HCT116 (cell line): ENCODE measurements at regions not wholly inside any gene's neighbourhood (a gene's known extent, or its start where the extent isn't known, plus 50 kb on each side); places are given as distances from the start of the nearest gene placed in this dataset.

Experiments used
- ATAC-seq: fragments of 200-7000 bp; cut with Tn5 transposase; 2 replicates; pipeline ENCODE4 v1.9.1; 2020; ENCODE audit warnings: mild to moderate bottlenecking, moderate library complexity
- BruUV-seq: library from RNA; stranded (reverse); fragments of 400-500 nt; replicated peaks from 2 replicates; lab custom pipeline; 2021; lab: Mats Ljungman, UMichigan
- CTCF ChIA-PET: fragments of 300-600 bp; sonication (Branson Sonifier 250); formaldehyde crosslinking; loops from one replicate; lab custom pipeline; 2021; ENCODE audit warnings: antibody characterized with exemption; lab: Charles Lee
- POLR2A ChIA-PET: fragments of 300-600, 350-600 bp; sonication (Branson Sonifier 250); formaldehyde crosslinking; loops from one replicate; lab custom pipeline; 2021; ENCODE audit warnings: antibody characterized with exemption; lab: Charles Lee
- RAD21 ChIA-PET, 2 experiments: fragments of 300-600 bp; sonication (Branson Sonifier 250); formaldehyde crosslinking; loops; one replicate each; lab custom pipeline; 2023; ENCODE audit warnings: low total read pairs in 2 of 2; ENCODE audit not compliant: uncharacterized antibody in 2 of 2, unreplicated experiment in 2 of 2, low non-redundant PET in 1 of 2; lab: Charles Lee
- DNase-seq: peaks from one replicate; pipeline ENCODE4 v3.0.0-alpha.2; 2010; ENCODE audit warnings: low read depth, low spot score
- H2AFZ ChIP-seq: fragments of 200-600 bp; shearing (Covaris generic), sonication (generic); 2 replicates; pipeline ENCODE4 v1.6.1; 2017; ENCODE audit warnings: low read depth, mixed run types, mixed read lengths, antibody characterized with exemption, low read length; ENCODE audit not compliant: poor library complexity, severe bottlenecking
- H3K27ac ChIP-seq: 2 replicates; pipeline ENCODE4 v1.5.1; 2012; ENCODE audit warnings: low read depth, low read length
- H3K27me3 ChIP-seq: fragments of 200-600 bp; sonication (generic); 2 replicates; pipeline ENCODE4 v1.6.1; 2016; ENCODE audit warnings: mixed run types, low read length, mixed read lengths; ENCODE audit not compliant: insufficient read depth
- H3K36me3 ChIP-seq, 2 experiments: fragments of 200-500 bp in 1 of 2; fragments of 200-600 bp in 1 of 2; sonication (Bioruptor generic) in 1 of 2; sonication (generic) in 1 of 2; 2 replicates each; pipeline versions ENCODE4 v1.5.1 to v1.6.1; 2014 to 2016; ENCODE audit warnings: low read length in 2 of 2, inconsistent platforms in 1 of 2, mixed read lengths in 1 of 2, mixed run types in 1 of 2; ENCODE audit not compliant: insufficient read depth in 2 of 2, control insufficient read depth in 1 of 2
- H3K4me1 ChIP-seq, 2 experiments: fragments of 200-600 bp in 1 of 2; sonication (generic) in 1 of 2; 2 replicates each; pipeline versions ENCODE4 v1.5.1 to v1.6.1; 2012 to 2017; ENCODE audit warnings: low read length in 2 of 2, inconsistent platforms in 1 of 2, mild to moderate bottlenecking in 1 of 2, mixed read lengths in 1 of 2, mixed run types in 1 of 2, moderate library complexity in 1 of 2; ENCODE audit not compliant: insufficient read depth in 2 of 2, control insufficient read depth in 1 of 2
- H3K4me2 ChIP-seq: fragments of 200-600 bp; sonication (generic); 2 replicates; pipeline ENCODE4 v1.6.1; 2017; ENCODE audit warnings: mixed run types, low read length, mixed read lengths
- H3K4me3 ChIP-seq, 2 experiments: fragments of 200-600 bp in 1 of 2; sonication (generic) in 1 of 2; replicated peaks in 1 of 2; 2 replicates each; pipeline ENCODE4 v1.5.1; 2011 to 2016; ENCODE audit warnings: low read length in 2 of 2, control low read depth in 1 of 2, low read depth in 1 of 2, mild to moderate bottlenecking in 1 of 2, mixed read lengths in 1 of 2, mixed run types in 1 of 2
- H3K79me2 ChIP-seq: fragments of 200-600 bp; sonication (generic); 2 replicates; pipeline ENCODE4 v1.6.1; 2017; ENCODE audit warnings: mild to moderate bottlenecking, mixed run types, low read length, moderate library complexity, mixed read lengths; ENCODE audit not compliant: insufficient read depth
- H3K9ac ChIP-seq: fragments of 200-600 bp; sonication (generic); 2 replicates; pipeline ENCODE4 v1.6.1; 2016; ENCODE audit warnings: low read length, mixed read lengths
- H3K9me2 ChIP-seq: fragments of 200-600 bp; sonication (generic), shearing (Covaris generic); 2 replicates; pipeline ENCODE4 v1.6.1; 2017; ENCODE audit warnings: mixed run types, mild to moderate bottlenecking, moderate library complexity; ENCODE audit not compliant: insufficient read depth
- H3K9me3 ChIP-seq, 2 experiments: fragments of 200-500 bp in 1 of 2; fragments of 200-600 bp in 1 of 2; sonication (Bioruptor generic) in 1 of 2; sonication (generic) in 1 of 2; 2 replicates each; pipeline ENCODE4 v1.6.1; 2014 to 2017; ENCODE audit warnings: low read length in 2 of 2, mixed read lengths in 2 of 2, inconsistent platforms in 1 of 2, low read depth in 1 of 2, mild to moderate bottlenecking in 1 of 2, mixed run types in 1 of 2, moderate library complexity in 1 of 2; ENCODE audit not compliant: control insufficient read depth in 1 of 2, insufficient read depth in 1 of 2
- H4K20me1 ChIP-seq: fragments of 200-600 bp; sonication (generic), shearing (Covaris generic); 2 replicates; pipeline ENCODE4 v1.6.1; 2017; ENCODE audit warnings: mixed run types, mild to moderate bottlenecking, moderate library complexity; ENCODE audit not compliant: insufficient read depth
- ATF3 ChIP-seq: IDR thresholded peaks from 2 replicates; pipeline ENCODE4 v1.6.1; 2012
- CBX3 ChIP-seq: IDR thresholded peaks from 2 replicates; pipeline ENCODE4 v1.6.1; 2012; ENCODE audit warnings: low read depth
- EGR1 ChIP-seq: IDR thresholded peaks from 2 replicates; pipeline ENCODE4 v1.6.1; 2012; ENCODE audit warnings: low read depth
- ELF1 ChIP-seq: IDR thresholded peaks from 2 replicates; pipeline ENCODE4 v1.6.1; 2012; ENCODE audit warnings: low read depth, borderline replicate concordance
- EZH2phosphoT487 ChIP-seq: fragments of 200-600 bp; IDR thresholded peaks from 2 replicates; pipeline ENCODE4 v1.6.1; 2018; ENCODE audit warnings: antibody characterized with exemption, borderline replicate concordance
- FOSL1 ChIP-seq: IDR thresholded peaks from 2 replicates; pipeline ENCODE4 v1.6.1; 2012; ENCODE audit warnings: low read depth
- JUND ChIP-seq: IDR thresholded peaks from 2 replicates; pipeline ENCODE4 v1.6.1; 2012
- MAX ChIP-seq: IDR thresholded peaks from 2 replicates; pipeline ENCODE4 v1.6.1; 2012
- POLR2A ChIP-seq: IDR thresholded peaks from 2 replicates; pipeline ENCODE4 v1.7.0; 2011; ENCODE audit warnings: borderline replicate concordance; ENCODE audit not compliant: insufficient read depth, insufficient read length; ENCODE audit errors: extremely low read depth
- POLR2AphosphoS5 ChIP-seq: IDR thresholded peaks from 2 replicates; pipeline ENCODE4 v1.6.1; 2011; ENCODE audit warnings: mild to moderate bottlenecking, low read depth, low read length, moderate library complexity
- REST ChIP-seq: IDR thresholded peaks from 2 replicates; pipeline ENCODE4 v1.6.1; 2012; ENCODE audit warnings: low read depth
- SP1 ChIP-seq: IDR thresholded peaks from 2 replicates; pipeline ENCODE4 v1.6.1; 2012; ENCODE audit warnings: low read depth
- SRF ChIP-seq: IDR thresholded peaks from 2 replicates; pipeline ENCODE4 v1.6.1; 2012; ENCODE audit warnings: low read depth
- TCF7L2 ChIP-seq: IDR thresholded peaks from 2 replicates; pipeline ENCODE4 v1.7.0; 2011; ENCODE audit warnings: borderline replicate concordance, inconsistent platforms; ENCODE audit not compliant: insufficient read depth, insufficient read length; ENCODE audit errors: extremely low read depth
- YY1 ChIP-seq: IDR thresholded peaks from 2 replicates; pipeline ENCODE4 v1.6.1; 2011; ENCODE audit warnings: low read length, low read depth, moderate library complexity, mild to moderate bottlenecking; ENCODE audit not compliant: insufficient replicate concordance; ENCODE audit errors: extremely low read depth
- ZBTB33 ChIP-seq: IDR thresholded peaks from 2 replicates; pipeline ENCODE4 v1.6.1; 2011; ENCODE audit warnings: mild to moderate bottlenecking, low read length, moderate library complexity; ENCODE audit not compliant: insufficient replicate concordance; ENCODE audit errors: extremely low read depth
- ZNF274 ChIP-seq: fragments of 200-500 bp; sonication (Bioruptor generic); IDR thresholded peaks from 2 replicates; pipeline ENCODE4 v1.6.1; 2014; ENCODE audit warnings: mild to moderate bottlenecking, low read depth, low read length, inconsistent platforms
- intact Hi-C: fragments of 100-400 bp; cut with micrococcal nuclease; formaldehyde crosslinking; loops from 2 replicates; pipeline ENCODE4 v1.10.0; 2022

- TF ChIP-seq REST = no peak
Measured at GRCh38 chr2:125491663-125492062, 1164.3 kb upstream of the GYPC start (continued).

- DNase-seq = no peak
- no peaks in the 10 kb centered on the region for H3K36me3 ChIP-seq
- no peak for TF ChIP-seq REST
- TF ChIP-seq EZH2phosphoT487 = no peak
- no peak for TF ChIP-seq FOSL1
- no peak for TF ChIP-seq POLR2A
- no peak for TF ChIP-seq ZNF274
- no peak for TF ChIP-seq CBX3
- TF ChIP-seq YY1 = no peak
- TF ChIP-seq MAX = no peak
- no peak for TF ChIP-seq TCF7L2
- no peak for TF ChIP-seq SRF
- no peak for TF ChIP-seq JUND
- no peak for TF ChIP-seq ELF1
- no peak for TF ChIP-seq POLR2AphosphoS5
- TF ChIP-seq ATF3 = no peak
- TF ChIP-seq EGR1 = no peak
- TF ChIP-seq SP1 = no peak
- no peak for TF ChIP-seq ZBTB33
Measured at GRCh38 chr2:125512313-125512712, 1143.6 kb upstream of the GYPC start.

More at GRCh38 chr2:125512313-125512712, 1143.6 kb upstream of the GYPC start:
- BruUV-seq = no TSS peak
- H3K4me2 ChIP-seq = no peak overlapping the region
- ChIA-PET CTCF (no interaction called here), POLR2A (no interaction called here), RAD21 (no interaction called here)
- no peaks in the 10 kb centered on the region for H3K79me2 ChIP-seq
- H4K20me1 ChIP-seq = no peaks in the 10 kb centered on the region
- intact Hi-C loops = no loop called here
- no peaks in the 10 kb centered on the region for H3K27me3 ChIP-seq
- no peak overlapping the region for H3K27ac ChIP-seq
- H2AFZ ChIP-seq = no peak overlapping the region
- H3K9me3 ChIP-seq = peaks cover 7% of the 10 kb centered on the region in 2 experiments; a peak in 3 of 4 replicates
- ATAC-seq = no peak
- no peaks in the 10 kb centered on the region for H3K4me1 ChIP-seq
- H3K9me2 ChIP-seq = no peaks in the 10 kb centered on the region
- H3K9ac ChIP-seq = no peak overlapping the region
- no peak overlapping the region for H3K4me3 ChIP-seq
